Caco-2 (cell line): ENCODE measurements at regions not wholly inside any gene's neighbourhood (a gene's known extent, or its start where the extent isn't known, plus 50 kb on each side); places are given as distances from the start of the nearest gene placed in this dataset.

Experiments used
- BruUV-seq: library from RNA; stranded (reverse); fragments of 400-500 nt; replicated peaks from 2 replicates; lab custom pipeline; 2021; lab: Mats Ljungman, UMichigan
- CTCF ChIA-PET: fragments of 300-600 bp; sonication (Branson Sonifier 250); formaldehyde crosslinking; loops from one replicate; lab custom pipeline; 2022; ENCODE audit warnings: antibody characterized with exemption; lab: Charles Lee
- POLR2A ChIA-PET: fragments of 300-600 bp; sonication (Branson Sonifier 250); formaldehyde crosslinking; loops from one replicate; lab custom pipeline; 2022; ENCODE audit warnings: antibody characterized with exemption; lab: Charles Lee
- DNase-seq, 2 experiments: peaks; one replicate each; pipeline versions ENCODE4 v3.0.0 to v3.0.0-alpha.2; 2020 to 2022
- H3K27me3 ChIP-seq: replicated peaks from 2 replicates; pipeline ENCODE4 v1.6.0; 2011; ENCODE audit warnings: low read length; ENCODE audit not compliant: control insufficient read depth, insufficient read depth
- H3K36me3 ChIP-seq: 2 replicates; pipeline ENCODE4 v1.5.1; 2011; ENCODE audit warnings: low read length; ENCODE audit not compliant: control insufficient read depth, insufficient read depth
- H3K4me1 ChIP-seq: fragments of 250-450 bp; sonication (Bioruptor Pico); 2 replicates; pipeline ENCODE4 v1.5.1; 2020; ENCODE audit warnings: mild to moderate bottlenecking
- H3K4me3 ChIP-seq: 2 replicates; pipeline ENCODE4 v1.5.1; 2011; ENCODE audit warnings: low read depth, mild to moderate bottlenecking, control low read depth, low read length
- H3K9me3 ChIP-seq: fragments of 250-450 bp; sonication (Bioruptor Pico); 2 replicates; pipeline ENCODE4 v1.5.1; 2020; ENCODE audit warnings: mild to moderate bottlenecking, moderate library complexity
- H3K27ac Mint-ChIP-seq: one replicate; pipeline ENCODE4 v1.8.0; 2022; ENCODE audit warnings: mixed read lengths; ENCODE audit not compliant: unreplicated experiment
- H3K27me3 Mint-ChIP-seq: one replicate; pipeline ENCODE4 v1.8.0; 2022; ENCODE audit warnings: mixed read lengths; ENCODE audit not compliant: insufficient read depth, unreplicated experiment
- H3K36me3 Mint-ChIP-seq: one replicate; pipeline ENCODE4 v1.8.0; 2022; ENCODE audit warnings: mild to moderate bottlenecking, mixed read lengths; ENCODE audit not compliant: insufficient read depth, unreplicated experiment
- H3K4me1 Mint-ChIP-seq: one replicate; pipeline ENCODE4 v1.8.0; 2022; ENCODE audit warnings: low read depth, mixed read lengths; ENCODE audit not compliant: unreplicated experiment
- H3K4me3 Mint-ChIP-seq: one replicate; pipeline ENCODE4 v1.8.0; 2022; ENCODE audit warnings: mild to moderate bottlenecking, moderate library complexity, mixed read lengths; ENCODE audit not compliant: unreplicated experiment
- H3K9me3 Mint-ChIP-seq: one replicate; pipeline ENCODE4 v1.8.0; 2022; ENCODE audit warnings: mixed read lengths; ENCODE audit not compliant: unreplicated experiment
- CTCF ChIP-seq, 2 experiments: fragments of 200-600 bp in 1 of 2; IDR thresholded peaks; 1 replicate in 1 of 2; 2 replicates in 1 of 2; pipeline versions ENCODE4 v1.5.1 to v1.8.0; 2011 to 2022; ENCODE audit warnings: antibody characterized with exemption in 1 of 2, control low read depth in 1 of 2, inconsistent platforms in 1 of 2, low read depth in 1 of 2, low read length in 1 of 2, mild to moderate bottlenecking in 1 of 2, moderate library complexity in 1 of 2; ENCODE audit not compliant: insufficient read depth in 1 of 2, severe bottlenecking in 1 of 2, unreplicated experiment in 1 of 2
- intact Hi-C: fragments of 100-400 bp; cut with micrococcal nuclease; formaldehyde crosslinking; loops from one replicate; pipeline ENCODE4 v1.10.0; 2022; ENCODE audit not compliant: unreplicated experiment

GRCh38 chr13:77381059-77381458, 54.2 kb upstream of the MYCBP2 start:
- TF ChIP-seq CTCF (IDR thresholded peaks at IDR 0.05; ENCODE audit: insufficient read depth in 1 of 2, low read depth in 1 of 2, low read length in 1 of 2, severe bottlenecking in 1 of 2, unreplicated experiment in 1 of 2) = no peak
- Histone ChIP-seq H3K4me1 (peaks cover 8% of the 10 kb centered on the region), H3K9me3 (no peaks in the 10 kb centered on the region), H3K36me3 (no peaks in the 10 kb centered on the region), H3K4me3 (no peak overlapping the region), H3K27me3 (no peaks in the 10 kb centered on the region)
- H3K27me3 Mint-ChIP-seq = no peaks in the 10 kb centered on the region
- no peak overlapping the region for H3K4me3 Mint-ChIP-seq
- BruUV-seq = no TSS peak
- H3K27ac Mint-ChIP-seq = no peak overlapping the region
- DNase-seq = no peak
- no peaks in the 10 kb centered on the region for H3K9me3 Mint-ChIP-seq
- CTCF ChIA-PET = no interaction called here
- intact Hi-C loops = no loop called here
- H3K4me1 Mint-ChIP-seq = no peaks in the 10 kb centered on the region
- POLR2A ChIA-PET = no interaction called here
- no peaks in the 10 kb centered on the region for H3K36me3 Mint-ChIP-seq

- BruUV-seq = no TSS peak
- H3K4me1 ChIP-seq = no peaks in the 10 kb centered on the region
Measured at GRCh38 chr13:77379508-77379907, 52.6 kb upstream of the MYCBP2 start.

GRCh38 chr13:77378662-77379061, 51.8 kb upstream of the MYCBP2 start:
- Histone ChIP-seq H3K4me1 (no peaks in the 10 kb centered on the region), H3K9me3 (no peaks in the 10 kb centered on the region), H3K36me3 (no peaks in the 10 kb centered on the region), H3K27me3 (no peaks in the 10 kb centered on the region; the same call in 1 of the 2 replicates), H3K4me3 (no peak overlapping the region)
- Mint-ChIP-seq H3K36me3 (no peaks in the 10 kb centered on the region), H3K4me1 (no peaks in the 10 kb centered on the region), H3K27me3 (no peaks in the 10 kb centered on the region), H3K4me3 (no peak overlapping the region), H3K27ac (no peak overlapping the region), H3K9me3 (no peaks in the 10 kb centered on the region)
- no TSS peak for BruUV-seq
- DNase-seq = no peak
- intact Hi-C loops = no loop called here
- ChIA-PET POLR2A (no interaction called here), CTCF (no interaction called here)
- TF ChIP-seq CTCF (IDR thresholded peaks at IDR 0.05; ENCODE audit: insufficient read depth in 1 of 2, low read depth in 1 of 2, low read length in 1 of 2, severe bottlenecking in 1 of 2, unreplicated experiment in 1 of 2) = no peak

More at GRCh38 chr13:77379508-77379907, 52.6 kb upstream of the MYCBP2 start:
- Mint-ChIP-seq H3K36me3 (no peaks in the 10 kb centered on the region), H3K27me3 (no peaks in the 10 kb centered on the region), H3K4me1 (no peaks in the 10 kb centered on the region), H3K4me3 (no peak overlapping the region), H3K27ac (no peak overlapping the region), H3K9me3 (no peaks in the 10 kb centered on the region)
- intact Hi-C loops = no loop called here
- no peaks in the 10 kb centered on the region for H3K36me3 ChIP-seq
- POLR2A ChIA-PET = no interaction called here
- CTCF ChIA-PET = interaction anchor here (0.7 kb wide), 1 partner anchor 122 kb away, joined by 3 read pairs; no protein-coding TSS in a partner anchor
- no peak overlapping the region for H3K4me3 ChIP-seq
- no peaks in the 10 kb centered on the region for H3K9me3 ChIP-seq
- no peak for TF ChIP-seq CTCF (IDR thresholded peaks at IDR 0.05; ENCODE audit: insufficient read depth in 1 of 2, low read depth in 1 of 2, low read length in 1 of 2, severe bottlenecking in 1 of 2, unreplicated experiment in 1 of 2)
- no peak for DNase-seq
- H3K27me3 ChIP-seq = no peaks in the 10 kb centered on the region; the same call in 1 of the 2 replicates
